Endothelial cell (in vitro differentiated cells): ENCODE measurements at regions not wholly inside any gene's neighbourhood (a gene's known extent, or its start where the extent isn't known, plus 50 kb on each side); places are given as distances from the start of the nearest gene placed in this dataset.

Experiments used
- DNase-seq: peaks from one replicate; pipeline ENCODE4 v3.0.0; 2021; ENCODE audit warnings: low spot score
- H3K27ac Mint-ChIP-seq: one replicate; pipeline ENCODE4 v1.8.0; 2021; ENCODE audit warnings: mixed read lengths, inconsistent platforms; ENCODE audit not compliant: unreplicated experiment
- H3K27me3 Mint-ChIP-seq: one replicate; pipeline ENCODE4 v1.8.0; 2021; ENCODE audit warnings: mild to moderate bottlenecking, moderate library complexity, mixed read lengths, inconsistent platforms; ENCODE audit not compliant: unreplicated experiment
- H3K36me3 Mint-ChIP-seq: one replicate; pipeline ENCODE4 v1.8.0; 2021; ENCODE audit warnings: mild to moderate bottlenecking, low read depth, mixed read lengths, inconsistent platforms; ENCODE audit not compliant: unreplicated experiment
- H3K4me1 Mint-ChIP-seq: one replicate; pipeline ENCODE4 v1.8.0; 2021; ENCODE audit warnings: mild to moderate bottlenecking, mixed read lengths, inconsistent platforms; ENCODE audit not compliant: unreplicated experiment
- H3K4me3 Mint-ChIP-seq: one replicate; pipeline ENCODE4 v1.8.0; 2021; ENCODE audit warnings: mild to moderate bottlenecking, mixed read lengths, inconsistent platforms; ENCODE audit not compliant: unreplicated experiment
- H3K9me3 Mint-ChIP-seq: one replicate; pipeline ENCODE4 v1.8.0; 2021; ENCODE audit warnings: mixed read lengths, inconsistent platforms; ENCODE audit not compliant: unreplicated experiment
- CTCF ChIP-seq: fragments of 200-600 bp; sonication (generic); IDR thresholded peaks from one replicate; pipeline ENCODE4 v1.5.0; 2021; ENCODE audit warnings: antibody characterized with exemption; ENCODE audit not compliant: unreplicated experiment

GRCh38 chr13:83286737-83287136 is 595.5 kb downstream of the SLITRK1 start:
- peaks cover 4% of the 10 kb centered on the region for H3K27me3 Mint-ChIP-seq
- H3K9me3 Mint-ChIP-seq, result no peaks in the 10 kb centered on the region
- no peak overlapping the region for H3K4me3 Mint-ChIP-seq
- DNase-seq, result no peak
- H3K27ac Mint-ChIP-seq, result no peak overlapping the region
- H3K4me1 Mint-ChIP-seq, result no peaks in the 10 kb centered on the region
- TF ChIP-seq CTCF, result no peak
- H3K36me3 Mint-ChIP-seq, result no peaks in the 10 kb centered on the region

DNA sequence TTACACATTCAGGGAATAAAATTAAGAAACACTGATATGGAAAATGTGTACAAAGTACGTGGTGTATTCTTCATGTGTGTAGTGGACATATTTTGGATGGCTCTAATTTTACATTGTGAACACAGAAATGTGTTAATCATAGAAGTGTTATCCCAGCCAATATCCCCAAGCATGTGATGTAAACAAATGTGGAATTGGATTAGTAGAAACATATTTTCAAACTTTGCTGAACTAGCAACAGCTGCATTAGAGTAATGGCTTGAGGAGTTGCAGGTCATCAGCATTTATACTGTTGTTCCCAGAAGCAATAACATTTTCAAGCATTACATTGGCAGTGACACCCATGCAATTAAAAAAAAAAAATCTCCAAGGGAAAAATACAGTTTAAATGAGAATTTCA is 600.6 kb downstream of the SLITRK1 start:
- Mint-ChIP-seq H3K4me3 (no peak overlapping the region), H3K27ac (no peak overlapping the region), H3K4me1 (no peaks in the 10 kb centered on the region), H3K27me3 (peaks cover 4% of the 10 kb centered on the region), H3K9me3 (no peaks in the 10 kb centered on the region), H3K36me3 (no peaks in the 10 kb centered on the region)
- no peak for DNase-seq
- TF ChIP-seq CTCF, result no peak

DNA sequence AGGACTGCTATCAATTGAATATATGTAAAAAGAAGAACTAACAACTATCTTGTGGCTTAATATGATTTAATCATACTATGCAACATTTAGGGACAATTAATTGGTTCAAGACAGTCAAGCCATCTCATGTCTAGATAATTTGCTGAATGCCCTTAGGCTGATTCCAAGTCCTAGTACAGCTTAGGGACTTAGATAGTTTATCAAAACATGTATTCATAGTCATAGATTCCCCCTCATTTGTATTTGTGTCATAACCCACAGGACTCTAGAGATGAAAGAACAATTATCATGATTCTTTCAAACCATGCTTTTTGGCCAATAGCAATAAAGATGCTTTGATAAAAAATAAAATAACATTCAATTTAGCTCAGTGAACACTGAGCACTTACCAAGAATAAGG is 607.6 kb downstream of the SLITRK1 start:
- Mint-ChIP-seq H3K9me3 (no peaks in the 10 kb centered on the region), H3K27me3 (no peaks in the 10 kb centered on the region), H3K4me3 (no peak overlapping the region), H3K4me1 (no peaks in the 10 kb centered on the region), H3K36me3 (no peaks in the 10 kb centered on the region), H3K27ac (no peak overlapping the region)
- no peak for DNase-seq
- TF ChIP-seq CTCF, result no peak

DNA sequence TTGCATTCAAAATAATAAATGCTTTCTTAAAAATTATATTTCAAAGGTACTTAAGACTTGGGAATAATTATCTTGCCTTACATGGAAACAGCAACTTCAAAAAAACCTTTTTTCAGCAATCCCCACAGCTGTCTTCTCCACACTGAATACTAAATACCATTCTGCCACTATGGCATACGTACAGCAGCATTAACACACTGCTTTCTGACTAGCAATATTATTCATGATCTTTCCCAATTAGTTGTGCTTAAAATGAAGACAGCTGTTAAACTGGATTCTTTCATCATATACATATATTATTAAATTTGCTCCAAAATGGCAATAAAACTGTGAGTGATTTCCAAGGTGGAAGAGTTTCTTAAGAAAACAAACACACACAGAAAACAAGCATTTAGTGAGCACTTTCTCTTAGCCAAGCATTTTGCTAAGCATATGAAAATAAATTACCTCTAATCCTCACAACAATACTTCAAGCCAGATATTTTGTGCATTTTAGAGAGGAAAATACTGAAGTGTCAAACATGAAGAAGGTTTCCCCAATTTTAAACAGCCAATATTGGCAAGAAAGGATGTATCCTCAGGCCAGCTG is 609.5 kb downstream of the SLITRK1 start:
- Mint-ChIP-seq H3K4me3 (no peak overlapping the region), H3K9me3 (no peaks in the 10 kb centered on the region), H3K27ac (no peak overlapping the region), H3K36me3 (no peaks in the 10 kb centered on the region), H3K27me3 (no peaks in the 10 kb centered on the region), H3K4me1 (no peaks in the 10 kb centered on the region)
- DNase-seq, result no peak
- no peak for TF ChIP-seq CTCF

DNA sequence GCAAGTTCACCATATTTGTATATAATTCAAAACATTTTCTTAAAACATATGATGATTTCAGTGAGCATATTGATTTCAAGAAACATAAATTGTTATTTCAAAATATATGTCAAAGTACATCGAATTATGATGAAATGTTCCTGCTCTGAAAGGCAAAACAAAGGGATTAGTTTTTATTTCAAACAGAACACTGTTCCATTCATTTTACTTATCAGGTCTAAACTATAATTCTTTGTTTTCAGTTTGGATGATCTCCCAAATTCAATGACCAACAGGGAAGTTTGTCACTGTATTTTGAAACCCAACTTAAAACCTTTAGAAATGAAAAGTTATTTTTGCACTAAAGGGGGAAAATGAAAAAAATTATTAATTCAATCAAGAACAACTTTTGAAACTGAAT is 610.2 kb downstream of the SLITRK1 start:
- H3K27ac Mint-ChIP-seq, result no peak overlapping the region
- no peaks in the 10 kb centered on the region for H3K36me3 Mint-ChIP-seq
- no peaks in the 10 kb centered on the region for H3K27me3 Mint-ChIP-seq
- H3K4me1 Mint-ChIP-seq, result no peaks in the 10 kb centered on the region
- no peak for DNase-seq
- H3K9me3 Mint-ChIP-seq, result no peaks in the 10 kb centered on the region
- TF ChIP-seq CTCF, result no peak
- no peak overlapping the region for H3K4me3 Mint-ChIP-seq
